ENCODE measurements at regions not wholly inside any gene's neighbourhood (a gene's known extent, or its start where the extent isn't known, plus 50 kb on each side); places are given as distances from the start of the nearest gene placed in this dataset.

DNA sequence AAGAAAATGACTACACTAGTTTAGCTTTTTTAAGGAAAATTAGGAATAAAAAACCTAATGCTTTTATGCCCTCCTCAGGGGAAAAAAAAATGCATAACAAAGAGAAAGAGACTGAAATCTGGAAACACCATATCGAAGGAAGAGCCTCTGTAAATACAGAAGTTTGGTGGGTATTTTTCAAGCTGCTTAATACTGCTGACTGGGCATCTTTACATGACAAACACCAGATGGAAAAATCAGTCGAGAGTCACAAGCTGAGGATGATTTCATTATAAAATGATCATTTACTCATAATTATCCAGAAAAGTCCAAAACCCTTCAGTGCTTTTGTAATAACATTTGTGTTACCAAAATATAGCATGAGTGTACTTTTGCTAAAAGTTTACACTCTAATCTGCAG lies 1600.7 kb upstream of the ACVR2A start:
- no peak overlapping the region for H3K4me3 ChIP-seq (replicated peaks; ENCODE audit: low read depth, low read length)
- no peak for DNase-seq (ENCODE audit: extremely low read depth, low read depth)
- TF ChIP-seq, protein P1, sequence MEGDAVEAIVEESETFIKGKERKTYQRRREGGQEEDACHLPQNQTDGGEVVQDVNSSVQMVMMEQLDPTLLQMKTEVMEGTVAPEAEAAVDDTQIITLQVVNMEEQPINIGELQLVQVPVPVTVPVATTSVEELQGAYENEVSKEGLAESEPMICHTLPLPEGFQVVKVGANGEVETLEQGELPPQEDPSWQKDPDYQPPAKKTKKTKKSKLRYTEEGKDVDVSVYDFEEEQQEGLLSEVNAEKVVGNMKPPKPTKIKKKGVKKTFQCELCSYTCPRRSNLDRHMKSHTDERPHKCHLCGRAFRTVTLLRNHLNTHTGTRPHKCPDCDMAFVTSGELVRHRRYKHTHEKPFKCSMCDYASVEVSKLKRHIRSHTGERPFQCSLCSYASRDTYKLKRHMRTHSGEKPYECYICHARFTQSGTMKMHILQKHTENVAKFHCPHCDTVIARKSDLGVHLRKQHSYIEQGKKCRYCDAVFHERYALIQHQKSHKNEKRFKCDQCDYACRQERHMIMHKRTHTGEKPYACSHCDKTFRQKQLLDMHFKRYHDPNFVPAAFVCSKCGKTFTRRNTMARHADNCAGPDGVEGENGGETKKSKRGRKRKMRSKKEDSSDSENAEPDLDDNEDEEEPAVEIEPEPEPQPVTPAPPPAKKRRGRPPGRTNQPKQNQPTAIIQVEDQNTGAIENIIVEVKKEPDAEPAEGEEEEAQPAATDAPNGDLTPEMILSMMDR (IDR thresholded peaks at IDR 0.05; ENCODE audit: low read depth, low read length, missing control alignments): no peak

DNA sequence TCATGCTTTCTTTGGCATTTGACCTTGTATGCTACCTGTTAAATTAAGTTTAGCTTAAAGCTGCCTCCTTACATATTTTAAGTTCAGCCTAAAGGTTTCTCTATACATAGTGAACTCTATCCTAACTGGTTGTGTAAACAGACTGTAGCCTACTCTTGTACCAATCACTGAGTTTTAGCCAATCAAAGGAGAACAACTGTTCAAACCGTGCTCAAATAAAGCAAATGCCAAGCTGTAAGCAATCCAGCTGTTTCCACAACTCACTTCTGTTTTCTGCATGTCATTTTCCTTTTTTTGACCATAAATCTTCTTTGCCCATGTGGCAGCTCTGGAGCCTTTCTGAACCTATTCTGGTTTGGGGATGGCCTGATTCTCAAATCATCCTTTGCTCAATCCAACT lies 1603.8 kb upstream of the ACVR2A start:
- TF ChIP-seq, protein P1 (IDR thresholded peaks at IDR 0.05; ENCODE audit: low read depth, low read length, missing control alignments): no peak
- no peak for DNase-seq (ENCODE audit: extremely low read depth, low read depth)
- no peak overlapping the region for H3K4me3 ChIP-seq (replicated peaks; ENCODE audit: low read depth, low read length)

DNA sequence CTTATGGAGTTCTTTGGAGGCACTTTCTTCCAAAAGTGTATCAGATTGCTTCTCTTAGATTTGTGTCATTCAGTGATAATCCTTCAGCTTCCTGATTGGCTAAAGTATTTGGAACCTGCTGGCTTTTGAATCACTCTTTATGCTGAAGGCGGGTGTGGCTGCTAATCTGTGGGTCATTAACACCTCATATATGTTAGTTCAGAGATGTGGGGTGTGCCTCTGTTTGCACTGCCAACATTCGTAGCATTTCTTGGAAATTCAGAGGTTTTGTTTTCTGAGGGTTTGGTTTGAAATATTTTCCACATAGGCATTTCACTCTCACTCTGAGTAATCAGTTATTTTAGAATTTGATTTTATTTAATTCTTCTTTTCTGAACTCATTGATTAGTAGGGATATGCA lies 1604.4 kb upstream of the ACVR2A start:
- TF ChIP-seq, protein P1 (IDR thresholded peaks at IDR 0.05; ENCODE audit: low read depth, low read length, missing control alignments): no peak
- H3K4me3 ChIP-seq (replicated peaks; ENCODE audit: low read depth, low read length): no peak overlapping the region
- no peak for DNase-seq (ENCODE audit: extremely low read depth, low read depth)

DNA sequence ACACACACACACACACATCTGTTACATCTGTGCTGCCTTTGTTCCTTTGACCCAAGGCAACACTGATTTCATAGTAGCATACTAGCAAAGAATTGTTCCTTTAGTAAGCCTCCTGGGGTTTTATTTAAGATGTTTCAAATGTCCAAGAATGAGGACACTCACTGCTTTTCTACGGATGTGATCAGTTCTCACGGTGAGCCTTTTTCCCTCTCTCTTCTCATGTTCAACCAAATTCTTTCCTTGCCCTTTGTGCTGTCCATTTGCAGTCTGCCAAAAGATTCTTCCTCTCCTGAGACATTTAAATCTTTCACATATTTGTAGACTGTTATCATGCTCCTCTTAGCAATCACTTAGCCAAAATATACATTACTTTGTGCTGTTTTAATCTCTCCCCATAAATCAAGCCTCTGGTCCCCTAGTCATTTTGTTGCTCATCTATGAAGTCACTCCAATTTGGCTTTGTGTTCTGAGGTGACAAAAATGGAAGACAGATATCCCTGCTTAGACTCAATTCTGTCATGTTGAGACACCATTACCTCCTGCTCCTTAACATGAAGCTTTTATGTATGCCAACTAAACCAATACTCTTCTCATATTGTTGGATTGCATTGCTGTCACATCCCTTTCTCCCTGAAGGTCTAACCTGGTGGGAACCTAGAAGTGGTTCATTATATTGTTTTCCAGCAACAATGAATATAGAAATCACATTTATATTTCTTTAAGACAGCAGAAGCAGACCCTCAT lies 1605.3 kb upstream of the ACVR2A start:
- TF ChIP-seq, protein P1 (IDR thresholded peaks at IDR 0.05; ENCODE audit: low read depth, low read length, missing control alignments): no peak
- no peak overlapping the region for H3K4me3 ChIP-seq (replicated peaks; ENCODE audit: low read depth, low read length)

DNA sequence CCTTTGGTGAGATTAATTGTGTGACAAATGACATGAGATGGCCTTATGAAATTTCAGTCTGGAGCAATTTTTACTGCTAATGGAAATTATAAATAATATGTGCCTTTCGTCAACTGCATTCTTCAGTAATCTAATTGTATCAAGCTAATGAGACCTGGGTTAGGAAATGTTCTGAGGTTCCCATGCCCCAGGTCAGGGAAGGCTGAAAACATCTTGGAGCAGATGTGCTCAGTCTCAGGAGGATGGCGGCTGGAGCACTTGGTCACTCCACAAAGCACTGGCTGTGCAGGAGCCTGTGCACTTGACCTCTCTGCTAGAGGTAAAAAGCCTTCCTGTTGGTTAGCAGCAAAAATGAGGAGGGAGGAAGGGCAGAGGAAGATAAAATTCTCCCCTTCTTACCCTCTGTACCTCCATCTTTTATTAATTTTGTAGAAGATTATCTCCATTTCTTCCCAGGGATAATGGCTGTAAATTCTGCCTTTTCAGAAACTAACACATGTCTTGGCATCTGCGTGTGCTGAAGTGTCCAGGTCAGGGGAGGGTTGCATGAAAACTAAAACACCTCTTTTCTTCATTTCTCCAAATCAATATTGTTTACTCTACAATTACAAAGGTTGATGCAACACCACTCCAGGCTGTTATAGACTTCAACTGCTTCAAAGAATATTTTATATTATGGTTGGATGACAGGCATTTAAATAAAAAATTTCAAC lies 1606.4 kb upstream of the ACVR2A start:
- TF ChIP-seq, protein P1 (IDR thresholded peaks at IDR 0.05; ENCODE audit: low read depth, low read length, missing control alignments): no peak
- H3K4me3 ChIP-seq (replicated peaks; ENCODE audit: low read depth, low read length): no peak overlapping the region
- no peak for DNase-seq (ENCODE audit: extremely low read depth, low read depth)

More for the DNA sequence above, 1605.3 kb upstream of the ACVR2A start:
- no peak for DNase-seq (ENCODE audit: extremely low read depth, low read depth)

DNA sequence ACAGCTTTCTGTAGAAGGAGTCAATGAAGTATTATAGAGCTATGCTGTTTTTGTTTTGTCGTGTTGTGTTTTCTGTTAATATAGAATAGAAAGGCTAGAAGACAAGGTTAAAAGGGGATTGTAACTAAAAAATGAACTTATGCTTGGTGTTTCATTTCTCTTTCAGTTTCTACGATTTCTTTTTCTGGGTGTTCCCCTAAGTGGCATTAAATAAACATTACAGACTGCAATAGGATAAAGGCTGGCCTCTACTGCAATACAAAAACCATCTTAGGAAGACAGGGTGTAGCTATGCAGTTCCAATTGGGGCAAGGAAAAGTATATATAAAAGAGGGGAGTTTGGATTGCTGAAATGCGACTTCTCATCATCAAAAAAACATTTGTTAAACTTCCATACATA lies 1609.7 kb upstream of the ACVR2A start:
- TF ChIP-seq, protein P1 (IDR thresholded peaks at IDR 0.05; ENCODE audit: low read depth, low read length, missing control alignments): no peak
- no peak for DNase-seq (ENCODE audit: extremely low read depth, low read depth)
- H3K4me3 ChIP-seq (replicated peaks; ENCODE audit: low read depth, low read length): no peak overlapping the region

Data from HFF-Myc (cell line).